ENCODE measurements at regions not wholly inside any gene's neighbourhood (a gene's known extent, or its start where the extent isn't known, plus 50 kb on each side); places are given as distances from the start of the nearest gene placed in this dataset.

DNA sequence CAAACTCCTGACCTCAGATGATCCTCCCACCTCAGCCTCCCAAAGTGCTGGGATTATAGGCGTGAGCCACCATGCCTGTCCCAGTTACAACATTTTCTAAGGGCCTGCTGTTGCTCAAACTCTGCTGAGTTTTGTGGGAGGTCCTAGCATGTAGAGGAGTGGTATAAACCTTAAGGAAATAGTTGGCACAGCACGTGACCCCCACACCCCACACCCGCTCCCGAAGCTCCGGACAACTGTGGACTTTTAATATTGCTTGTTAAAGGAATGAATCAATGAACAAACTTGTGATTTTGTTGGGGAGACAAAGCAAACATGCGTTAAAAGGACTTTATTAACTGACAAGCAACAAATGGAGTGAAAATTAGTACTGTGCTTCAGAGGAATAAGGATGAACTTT lies 137.8 kb upstream of the GATA6 start:
- no peaks in the 10 kb centered on the region for H3F3A ChIP-seq (ENCODE audit: low read depth)
- H3K4me1 ChIP-seq (ENCODE audit: insufficient read depth, low read length, poor library complexity, severe bottlenecking) = no peaks in the 10 kb centered on the region
- H3K36me3 ChIP-seq (ENCODE audit: insufficient read depth, low read length) = no peaks in the 10 kb centered on the region
- H3K27me3 ChIP-seq (ENCODE audit: insufficient read depth, low read length, poor library complexity, severe bottlenecking) = no peaks in the 10 kb centered on the region
- H3K4me2 ChIP-seq (ENCODE audit: low read depth, low read length, poor library complexity, severe bottlenecking) = no peak overlapping the region
- H3K79me2 ChIP-seq (ENCODE audit: insufficient read depth, low read length) = no peaks in the 10 kb centered on the region
- H3K9me3 ChIP-seq (ENCODE audit: insufficient read depth, low read depth, low read length) = no peaks in the 10 kb centered on the region
- no peak overlapping the region for H2AFZ ChIP-seq (ENCODE audit: low read length)
- no peak overlapping the region for H3K4me3 ChIP-seq (ENCODE audit: low read length, poor library complexity, severe bottlenecking)
- H4K20me1 ChIP-seq (ENCODE audit: insufficient read depth, low read length, poor library complexity, severe bottlenecking) = no peaks in the 10 kb centered on the region
- no peak for TF ChIP-seq CTCF (conservative IDR thresholded peaks at IDR 0.05; ENCODE audit: low read length)
- TF ChIP-seq EZH2phosphoT487 (IDR thresholded peaks at IDR 0.05; ENCODE audit: borderline replicate concordance) = no peak
- H3K9ac ChIP-seq (ENCODE audit: low read depth, low read length, poor library complexity, severe bottlenecking) = no peak overlapping the region
- H3K9me2 ChIP-seq (replicated peaks; ENCODE audit: low read depth, low read length) = no peaks in the 10 kb centered on the region

DNA sequence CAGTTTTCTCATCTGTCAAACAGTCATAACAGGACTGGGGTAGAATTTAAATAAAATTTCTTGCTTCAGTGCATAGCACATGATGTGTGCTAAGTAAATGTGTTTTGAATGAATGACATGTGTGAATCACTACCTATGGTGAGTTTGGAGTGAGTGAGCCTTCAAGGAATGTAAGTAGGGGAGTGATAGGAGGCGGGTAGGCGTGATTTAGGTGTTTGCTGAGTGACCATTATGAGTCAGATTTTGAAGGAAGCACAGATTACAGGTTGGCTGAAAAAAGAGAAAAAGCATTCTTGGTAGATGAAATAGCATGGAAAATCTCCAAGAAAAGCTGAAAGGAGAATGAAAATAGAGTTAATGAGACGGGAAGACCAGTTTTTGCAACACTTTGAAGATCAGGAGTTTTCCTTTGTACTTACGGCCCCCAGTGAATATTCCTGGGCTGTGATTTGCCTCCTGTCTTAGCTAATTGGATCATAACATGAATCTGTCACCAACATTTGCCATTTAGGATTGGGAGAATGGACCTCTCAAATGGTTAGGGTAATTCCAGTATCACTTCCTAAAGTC lies 136.9 kb upstream of the GATA6 start:
- H3K79me2 ChIP-seq (ENCODE audit: insufficient read depth, low read length) = no peaks in the 10 kb centered on the region
- no peak overlapping the region for H3K4me2 ChIP-seq (ENCODE audit: low read depth, low read length, poor library complexity, severe bottlenecking)
- no peaks in the 10 kb centered on the region for H4K20me1 ChIP-seq (ENCODE audit: insufficient read depth, low read length, poor library complexity, severe bottlenecking)
- H3K4me3 ChIP-seq (ENCODE audit: low read length, poor library complexity, severe bottlenecking) = no peak overlapping the region
- H3K36me3 ChIP-seq (ENCODE audit: insufficient read depth, low read length) = no peaks in the 10 kb centered on the region
- H3K9ac ChIP-seq (ENCODE audit: low read depth, low read length, poor library complexity, severe bottlenecking) = no peak overlapping the region
- no peak for TF ChIP-seq CTCF (conservative IDR thresholded peaks at IDR 0.05; ENCODE audit: low read length)
- no peak for TF ChIP-seq EZH2phosphoT487 (IDR thresholded peaks at IDR 0.05; ENCODE audit: borderline replicate concordance)
- H3F3A ChIP-seq (ENCODE audit: low read depth) = no peaks in the 10 kb centered on the region
- H3K9me3 ChIP-seq (ENCODE audit: insufficient read depth, low read depth, low read length) = no peaks in the 10 kb centered on the region
- no peaks in the 10 kb centered on the region for H3K9me2 ChIP-seq (replicated peaks; ENCODE audit: low read depth, low read length)
- H3K4me1 ChIP-seq (ENCODE audit: insufficient read depth, low read length, poor library complexity, severe bottlenecking) = no peaks in the 10 kb centered on the region
- no peak overlapping the region for H2AFZ ChIP-seq (ENCODE audit: low read length)
- no peaks in the 10 kb centered on the region for H3K27me3 ChIP-seq (ENCODE audit: insufficient read depth, low read length, poor library complexity, severe bottlenecking)

GRCh38 chr18:22033085-22033484 lies 136.3 kb upstream of the GATA6 start:
- no peaks in the 10 kb centered on the region for H3K27me3 ChIP-seq (ENCODE audit: insufficient read depth, low read length, poor library complexity, severe bottlenecking)
- no peaks in the 10 kb centered on the region for H3K79me2 ChIP-seq (ENCODE audit: insufficient read depth, low read length)
- no peak overlapping the region for H2AFZ ChIP-seq (ENCODE audit: low read length)
- H3K4me2 ChIP-seq (ENCODE audit: low read depth, low read length, poor library complexity, severe bottlenecking) = no peak overlapping the region
- no peak overlapping the region for H3K9ac ChIP-seq (ENCODE audit: low read depth, low read length, poor library complexity, severe bottlenecking)
- no peaks in the 10 kb centered on the region for H4K20me1 ChIP-seq (ENCODE audit: insufficient read depth, low read length, poor library complexity, severe bottlenecking)
- no peaks in the 10 kb centered on the region for H3F3A ChIP-seq (ENCODE audit: low read depth)
- no peaks in the 10 kb centered on the region for H3K4me1 ChIP-seq (ENCODE audit: insufficient read depth, low read length, poor library complexity, severe bottlenecking)
- H3K9me3 ChIP-seq (ENCODE audit: insufficient read depth, low read depth, low read length) = no peaks in the 10 kb centered on the region
- no peaks in the 10 kb centered on the region for H3K9me2 ChIP-seq (replicated peaks; ENCODE audit: low read depth, low read length)
- TF ChIP-seq EZH2phosphoT487 (IDR thresholded peaks at IDR 0.05; ENCODE audit: borderline replicate concordance) (no peak), CTCF (conservative IDR thresholded peaks at IDR 0.05; ENCODE audit: low read length) (no peak)
- no peak overlapping the region for H3K4me3 ChIP-seq (ENCODE audit: low read length, poor library complexity, severe bottlenecking)
- H3K36me3 ChIP-seq (ENCODE audit: insufficient read depth, low read length) = no peaks in the 10 kb centered on the region
